NCI-H187 treated with DMSO at 0.1 percent for 48 hours (cell line): ENCODE measurements at regions not wholly inside any gene's neighbourhood (a gene's known extent, or its start where the extent isn't known, plus 50 kb on each side); places are given as distances from the start of the nearest gene placed in this dataset.
"Not testable (repeated sequence)": the region's sequence is repeated elsewhere in the genome, so short reads cannot be mapped to it uniquely, and the experiment has no call there.

Source experiments
- DNase-seq: peaks from one replicate; lab custom pipeline; 2025; lab: John Stamatoyannopoulos, UW

DNA sequence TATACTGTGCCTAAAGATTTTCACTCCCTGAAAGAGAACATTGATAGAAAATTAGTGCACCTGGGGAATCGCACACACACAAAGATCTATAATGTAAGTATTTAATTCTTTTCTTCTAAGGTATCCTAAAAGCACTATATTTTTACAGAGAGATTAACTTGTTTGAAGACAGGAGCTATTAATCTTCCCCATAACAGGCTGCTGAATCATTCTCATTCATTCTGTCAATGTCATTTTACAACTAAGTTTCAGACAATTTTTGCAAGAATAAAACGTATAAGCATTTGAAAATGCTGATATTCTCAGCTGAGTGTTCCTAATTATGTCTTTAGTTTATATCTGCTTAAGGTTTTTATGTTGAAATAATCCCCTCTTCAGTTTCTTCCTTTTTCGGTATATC lies 776.7 kb downstream of the NXPH1 start:
- no peak for DNase-seq

DNA sequence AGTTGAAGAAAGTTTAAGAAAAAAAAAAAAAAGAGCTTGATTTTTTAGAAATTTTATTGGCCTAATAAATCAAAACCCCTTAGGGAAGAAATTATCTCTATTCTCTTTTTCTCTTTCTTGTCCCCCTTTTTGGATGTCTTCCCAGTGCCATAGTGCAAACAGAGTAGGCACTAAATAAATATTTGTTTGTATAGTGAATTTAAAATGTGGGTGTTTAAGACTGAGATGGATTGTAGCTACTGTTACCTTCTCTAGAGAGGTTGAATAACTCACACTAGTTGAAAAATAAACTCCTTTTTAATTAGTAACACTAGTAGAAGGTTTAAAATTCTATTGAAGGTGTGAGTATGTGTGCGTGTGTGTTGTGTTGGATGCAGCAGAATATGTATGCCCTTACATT lies 783.8 kb downstream of the NXPH1 start:
- DNase-seq = no peak

GRCh38 chr7:9226500-9226899 lies 793.1 kb downstream of the NXPH1 start:
- no peak for DNase-seq

DNA sequence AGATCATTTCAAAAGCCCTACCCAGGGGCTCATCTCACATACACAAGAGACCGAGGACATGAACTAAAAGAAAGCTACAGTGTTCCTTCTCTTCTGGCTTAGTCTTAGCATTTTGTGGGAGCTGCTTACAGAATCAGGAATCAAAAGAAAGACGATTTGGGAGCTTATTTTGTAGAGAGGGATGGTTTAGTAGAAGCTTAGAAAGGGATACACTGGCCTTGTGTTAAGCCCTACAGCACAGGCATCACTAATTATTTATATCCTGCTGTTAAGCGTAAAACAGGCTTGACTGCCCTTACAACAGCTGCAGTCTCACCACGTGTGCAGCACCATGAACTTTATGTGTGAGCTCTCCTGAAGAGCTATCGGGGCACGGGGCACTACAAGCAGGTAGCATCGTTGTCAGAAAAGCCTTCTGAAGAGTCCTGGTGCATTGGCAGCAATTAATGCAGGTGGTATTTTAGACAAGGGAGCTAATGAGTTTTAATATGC lies 798.3 kb downstream of the NXPH1 start:
- DNase-seq = no peak

GRCh38 chr7:9240001-9240400 lies 806.6 kb downstream of the NXPH1 start:
- DNase-seq = no peak

GRCh38 chr7:9241826-9242225 lies 808.4 kb downstream of the NXPH1 start:
- DNase-seq = no peak

DNA sequence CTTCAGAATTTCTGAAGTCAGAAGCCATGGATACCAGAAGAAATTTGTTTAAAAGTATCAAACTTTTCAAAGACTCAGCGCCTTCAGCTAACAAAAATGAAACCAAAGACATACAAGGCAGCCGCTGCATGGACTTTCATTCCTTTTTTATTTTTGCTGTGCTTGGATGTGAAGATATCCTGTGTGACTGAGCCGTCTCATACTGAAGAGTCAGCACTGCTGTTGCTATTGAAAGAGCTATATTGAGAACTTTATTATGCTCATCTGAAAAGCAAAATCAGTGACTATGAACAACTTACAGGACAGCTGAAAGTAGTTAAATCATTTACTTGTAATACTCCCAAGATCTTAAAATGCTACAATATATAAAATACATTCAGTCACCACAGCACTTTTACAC lies 809.2 kb downstream of the NXPH1 start:
- no peak for DNase-seq

GRCh38 chr7:9250876-9251275 lies 817.5 kb downstream of the NXPH1 start:
- no peak for DNase-seq

DNA sequence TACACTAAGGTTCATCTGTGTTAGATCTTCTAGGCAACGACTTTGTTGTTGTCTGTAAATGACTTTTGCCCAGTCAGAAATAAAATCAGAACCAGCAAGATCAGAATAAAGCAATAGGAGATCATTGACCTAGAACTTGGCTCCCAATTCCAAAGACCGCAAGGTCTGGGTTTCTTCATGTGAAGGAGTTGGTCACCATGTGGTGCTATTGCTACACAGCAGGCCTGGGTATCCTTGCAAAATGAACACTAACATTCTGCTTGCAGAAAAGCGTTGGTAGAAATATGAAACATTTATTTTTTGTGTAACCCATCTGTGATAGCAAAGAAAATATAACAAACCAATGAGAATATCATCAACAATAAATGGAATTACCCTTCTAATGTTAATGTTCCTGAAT lies 831.0 kb downstream of the NXPH1 start:
- no peak for DNase-seq

- no peak for DNase-seq
Measured at GRCh38 chr7:9280088-9280487, 846.7 kb downstream of the NXPH1 start.

DNA sequence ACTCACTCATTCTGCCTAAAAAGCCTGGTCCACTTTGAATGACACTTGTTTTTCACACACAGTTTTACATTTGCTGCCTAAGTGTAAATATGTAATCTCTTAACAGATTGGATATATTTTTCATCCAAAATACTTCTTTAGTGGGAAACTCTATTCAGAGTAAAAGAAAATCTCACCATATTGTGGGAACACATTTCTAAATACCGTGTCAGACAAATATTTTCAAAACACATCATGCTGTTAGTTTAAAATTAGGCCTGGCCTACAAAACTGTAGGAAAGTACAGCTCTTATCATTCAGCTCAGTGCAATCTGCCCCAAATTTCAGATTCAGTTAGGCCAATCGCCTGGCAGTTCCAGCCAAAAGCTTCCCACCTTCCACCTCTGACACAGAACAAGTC lies 849.8 kb downstream of the NXPH1 start:
- no peak for DNase-seq

DNA sequence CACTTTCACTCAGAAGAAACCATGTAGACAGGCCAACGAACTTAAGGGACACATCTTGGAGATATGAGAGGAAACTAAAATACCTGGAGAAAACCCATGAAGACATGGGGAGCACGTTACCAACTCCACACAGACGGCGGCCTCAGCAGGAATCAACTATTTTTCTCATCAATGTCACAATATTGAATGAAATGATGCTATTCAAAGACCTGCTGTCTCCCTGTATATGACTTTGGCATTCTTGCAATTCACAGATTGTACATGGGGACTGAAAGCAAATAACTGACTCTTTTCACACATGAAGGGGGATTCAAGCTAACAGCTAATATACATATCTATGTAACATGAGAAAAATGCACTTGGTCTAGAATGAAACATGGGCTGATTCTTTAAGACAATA lies 869.0 kb downstream of the NXPH1 start:
- no peak for DNase-seq

GRCh38 chr7:9307131-9307530 lies 873.7 kb downstream of the NXPH1 start:
- DNase-seq = no peak

DNA sequence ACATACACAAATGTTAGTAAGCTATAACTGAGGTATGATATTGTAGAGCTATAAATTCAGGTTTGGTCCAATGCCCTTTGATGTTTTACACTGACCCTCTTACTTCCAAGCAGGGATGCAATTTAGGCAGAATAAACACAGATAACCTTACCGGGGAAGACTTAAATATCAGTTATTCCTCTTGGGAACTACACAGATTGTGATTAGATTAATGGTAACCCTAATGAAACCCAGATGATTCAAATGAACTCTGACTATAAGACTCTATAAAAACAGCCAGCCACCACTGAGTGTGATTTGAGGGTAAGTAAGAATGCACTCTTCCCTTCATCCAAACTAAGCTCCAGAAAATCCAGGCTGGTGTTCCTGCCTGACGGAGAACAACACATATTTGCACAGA lies 891.1 kb downstream of the NXPH1 start:
- DNase-seq = no peak

- DNase-seq = no peak
Measured at GRCh38 chr7:9328296-9328695, 894.9 kb downstream of the NXPH1 start.

DNA sequence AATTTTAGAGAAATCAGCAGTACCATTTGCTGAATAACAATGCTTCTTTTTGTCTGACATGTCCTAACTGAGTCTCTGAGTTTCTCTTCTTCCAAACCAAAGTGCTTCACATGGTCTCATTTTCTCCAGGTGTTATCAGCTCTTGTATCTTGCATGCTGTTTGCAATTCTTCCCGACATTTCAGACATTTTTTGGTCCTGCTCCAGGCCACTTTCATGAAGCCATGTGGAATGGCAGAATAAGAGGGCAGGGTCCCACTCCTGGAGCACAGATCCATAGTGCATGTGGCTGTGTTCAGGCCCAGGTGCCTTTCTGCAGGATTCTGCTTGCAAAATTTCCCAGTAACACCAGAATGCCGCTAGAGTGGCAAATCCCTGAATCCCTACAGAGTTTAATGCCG lies 916.2 kb downstream of the NXPH1 start:
- no peak for DNase-seq

DNA sequence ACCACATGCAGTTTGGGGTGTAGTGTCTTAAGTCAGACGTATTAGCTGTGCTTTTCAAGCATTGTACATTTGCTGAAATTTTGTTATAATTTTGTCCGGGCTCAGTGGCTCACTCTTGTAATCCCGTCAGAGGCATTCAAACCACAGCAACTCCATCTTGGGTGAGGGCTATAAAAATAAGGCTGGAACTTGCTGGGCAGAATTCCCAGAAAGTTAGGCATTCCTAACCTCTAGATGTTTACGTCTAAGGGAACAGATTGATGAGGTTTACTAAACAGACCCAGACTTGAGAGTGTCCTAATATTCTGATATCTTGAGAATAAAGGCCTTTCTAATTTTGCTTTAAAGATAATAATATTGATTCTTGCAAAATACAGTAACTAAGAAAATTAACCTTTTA lies 957.8 kb downstream of the NXPH1 start:
- DNase-seq = no peak

- no peak for DNase-seq
Measured at GRCh38 chr7:9391984-9392383, 958.6 kb downstream of the NXPH1 start.

- DNase-seq = not testable (repeated sequence)
Measured at GRCh38 chr7:9404386-9404785, 971.0 kb downstream of the NXPH1 start.

GRCh38 chr7:9407816-9408215 lies 974.4 kb downstream of the NXPH1 start:
- no peak for DNase-seq

DNA sequence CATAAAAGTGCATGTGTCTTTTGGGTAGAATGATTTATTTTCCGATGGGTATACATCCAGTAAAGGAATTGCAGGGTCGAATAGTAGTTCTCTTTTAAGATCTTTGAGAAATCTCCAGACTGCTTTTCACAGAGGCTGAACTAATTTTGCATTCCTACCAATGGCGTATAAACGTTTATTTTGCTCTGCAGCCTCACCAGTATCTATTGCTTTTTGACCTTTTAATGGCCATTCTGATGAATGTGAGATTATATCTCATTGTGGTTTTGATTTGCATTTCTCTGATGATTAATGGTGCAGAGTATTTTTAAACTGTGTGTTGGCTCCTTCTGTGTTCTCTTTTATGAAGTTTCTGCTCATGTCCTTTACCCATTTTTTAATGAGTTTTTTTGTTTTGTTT lies 1020.1 kb downstream of the NXPH1 start:
- no peak for DNase-seq

DNA sequence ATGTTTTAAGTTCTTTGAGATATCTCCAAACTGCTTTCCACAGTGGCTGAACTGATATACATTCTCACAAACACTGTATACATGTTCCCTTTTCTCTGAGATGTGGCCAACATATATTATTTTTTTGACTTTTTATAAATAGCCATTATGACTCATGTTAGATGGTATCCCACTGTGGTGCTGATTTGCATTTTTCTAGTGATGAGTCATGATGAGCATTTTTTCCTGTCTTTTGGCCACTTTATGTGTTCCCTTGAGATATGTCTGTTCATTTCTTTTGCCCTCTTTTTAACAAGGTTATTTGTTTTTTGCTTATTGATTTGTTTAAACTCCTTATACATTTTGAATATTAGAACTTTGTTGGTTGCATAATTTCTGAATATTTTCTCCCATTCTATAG lies 1055.1 kb downstream of the NXPH1 start:
- no peak for DNase-seq

DNA sequence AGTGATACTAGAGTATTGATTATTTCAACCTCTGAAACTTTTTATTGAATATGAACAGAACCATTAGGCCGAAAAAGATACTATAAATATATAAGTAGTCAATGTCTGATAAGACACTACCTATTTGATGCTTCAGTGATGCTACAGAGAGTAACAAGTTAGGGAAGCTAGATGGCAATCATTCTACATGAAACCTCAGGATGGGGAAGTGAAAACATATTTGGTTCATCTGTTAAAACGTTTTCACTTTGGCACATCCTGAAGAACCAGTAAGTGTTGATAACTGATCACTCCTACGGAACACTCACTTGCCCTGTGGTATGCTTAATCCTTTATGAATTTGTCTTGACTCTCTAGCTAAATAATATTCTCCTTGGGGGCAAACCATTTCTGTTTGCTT lies 1064.9 kb downstream of the NXPH1 start:
- DNase-seq = no peak

- no peak for DNase-seq
Measured at GRCh38 chr7:9502269-9502668, 1068.9 kb downstream of the NXPH1 start.

DNA sequence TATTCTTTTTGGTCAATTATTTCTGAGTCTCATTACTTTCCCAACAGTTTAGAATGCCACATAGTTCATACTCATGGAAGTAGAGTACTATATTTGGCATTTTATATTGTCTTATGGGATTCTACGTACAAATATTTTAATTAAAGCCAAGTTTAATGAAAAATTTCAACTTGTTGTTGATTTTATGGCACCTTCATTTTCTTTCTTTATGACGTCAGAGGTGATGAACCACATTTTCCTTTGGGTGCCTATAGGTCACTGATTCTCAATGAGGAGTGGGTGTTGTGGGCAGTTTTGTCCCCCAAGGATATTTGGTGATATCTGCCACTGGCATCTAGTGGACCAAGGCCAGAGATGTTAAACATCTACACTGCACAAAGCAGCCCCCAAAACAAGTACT lies 1071.3 kb downstream of the NXPH1 start:
- no peak for DNase-seq
